K562 (cell line): ENCODE measurements at regions not wholly inside any gene's neighbourhood (a gene's known extent, or its start where the extent isn't known, plus 50 kb on each side); places are given as distances from the start of the nearest gene placed in this dataset.

Experiments used
- ATAC-seq: fragments of 200-7000 bp; cut with Tn5 transposase; 3 replicates; pipeline ENCODE4 v1.9.1; 2020; ENCODE audit warnings: moderate library complexity
- BruUV-seq: library from RNA; stranded (reverse); fragments of 400-500 nt; replicated peaks from 2 replicates; lab custom pipeline; 2021; lab: Mats Ljungman, UMichigan
- CTCF ChIA-PET: fragments of 300-600 bp; formaldehyde crosslinking; extraction: SDS; loops from one replicate; lab custom pipeline; 2021; ENCODE audit warnings: low intra/inter-chr PET ratio; lab: Yijun Ruan, JAX
- POLR2A ChIA-PET: fragments of 300-600, 350-650 bp; sonication (Branson Sonifier 250); formaldehyde crosslinking; extraction: SDS; loops from one replicate; lab custom pipeline; 2021; ENCODE audit warnings: antibody characterized with exemption, inconsistent platforms; lab: Yijun Ruan, JAX
- DNase-seq, 4 experiments: peaks; one replicate each; pipeline versions ENCODE4 v3.0.0 to v3.0.0-alpha.2; 2011 to 2018; ENCODE audit warnings: low spot score in 3 of 4, mixed read lengths in 3 of 4; ENCODE audit errors: extremely low read depth in 1 of 4
- FAIRE-seq: peaks from 2 replicates; lab custom pipeline; 2011; peaks lifted over from hg19 to GRCh38; lab: Jason Lieb, UNC
- H2AFZ ChIP-seq: 2 replicates; pipeline ENCODE4 v1.6.0; 2011; ENCODE audit warnings: low read depth, low read length, control low read depth, inconsistent platforms
- H3K27ac ChIP-seq: fragments of 200-600 bp; 3 replicates; pipeline ENCODE4 v1.8.0; 2011; ENCODE audit warnings: low read depth, mild to moderate bottlenecking, control low read depth, inconsistent platforms, low read length, moderate library complexity, mixed read lengths; ENCODE audit errors: extremely low read depth
- H3K27me3 ChIP-seq, 2 experiments: fragments of 300-600 bp in 1 of 2; 2 replicates in 1 of 2; 3 replicates in 1 of 2; pipeline versions ENCODE4 v1.6.0 to v1.8.0; 2011; ENCODE audit warnings: inconsistent platforms in 2 of 2, low read length in 2 of 2, mild to moderate bottlenecking in 1 of 2, mixed read lengths in 1 of 2, moderate library complexity in 1 of 2; ENCODE audit not compliant: control insufficient read depth in 2 of 2, insufficient read depth in 2 of 2
- H3K36me3 ChIP-seq: fragments of 300-600 bp; 3 replicates; pipeline ENCODE4 v1.8.0; 2011; ENCODE audit warnings: mild to moderate bottlenecking, low read length, inconsistent platforms; ENCODE audit not compliant: control insufficient read depth, insufficient read depth
- H3K4me1 ChIP-seq, 2 experiments: fragments of 200-600 bp in 1 of 2; replicated peaks in 1 of 2; 2 replicates in 1 of 2; 3 replicates in 1 of 2; pipeline versions ENCODE4 v1.5.1 to v1.8.0; 2011; ENCODE audit warnings: inconsistent platforms in 2 of 2, low read length in 2 of 2, mild to moderate bottlenecking in 1 of 2, mixed read lengths in 1 of 2, moderate library complexity in 1 of 2; ENCODE audit not compliant: control insufficient read depth in 2 of 2, insufficient read depth in 2 of 2
- H3K4me2 ChIP-seq: 2 replicates; pipeline ENCODE4 v1.6.1; 2011; ENCODE audit warnings: low read length, control low read depth, inconsistent platforms, mixed read lengths; ENCODE audit not compliant: insufficient read depth
- H3K4me3 ChIP-seq: fragments of 200-600 bp; sonication (generic), shearing (Covaris generic); 2 replicates; pipeline ENCODE4 v1.5.1; 2016; ENCODE audit warnings: control low read depth, inconsistent platforms
- H3K79me2 ChIP-seq: fragments of 200-600 bp; 3 replicates; pipeline ENCODE4 v1.8.0; 2011; ENCODE audit warnings: low read length, inconsistent platforms; ENCODE audit not compliant: control insufficient read depth, insufficient read depth
- H3K9ac ChIP-seq, 2 experiments: 2 replicates each; pipeline versions ENCODE4 v1.6.0 to v1.6.1; 2011; ENCODE audit warnings: low read depth in 2 of 2, low read length in 2 of 2, control low read depth in 1 of 2, inconsistent platforms in 1 of 2, mild to moderate bottlenecking in 1 of 2, mixed read lengths in 1 of 2; ENCODE audit not compliant: insufficient read depth in 1 of 2
- H3K9me1 ChIP-seq: one replicate; pipeline ENCODE4 v1.6.0; 2011; ENCODE audit warnings: inconsistent platforms, mild to moderate bottlenecking, low read length, moderate library complexity; ENCODE audit not compliant: control insufficient read depth, insufficient read depth
- H3K9me3 ChIP-seq: replicated peaks from 2 replicates; pipeline ENCODE4 v1.5.1; 2011; ENCODE audit warnings: low read depth, low read length, inconsistent platforms; ENCODE audit not compliant: control insufficient read depth, insufficient read depth
- H4K20me1 ChIP-seq: replicated peaks from 2 replicates; pipeline ENCODE4 v1.6.1; 2011; ENCODE audit warnings: low read length, inconsistent platforms, mixed read lengths; ENCODE audit not compliant: control insufficient read depth, insufficient read depth
- FOXA3 ChIP-seq, 2 experiments: fragments of 450-650 bp in 1 of 2; sonication (generic) in 1 of 2; formaldehyde crosslinking; IDR thresholded peaks in 1 of 2; conservative IDR thresholded peaks in 1 of 2; 2 replicates each; pipeline versions ENCODE4 v1.4.0 to v1.8.0; 2020 to 2022; ENCODE audit warnings: mild to moderate bottlenecking in 2 of 2, missing genetic modification reagents in 1 of 2
- HNRNPL ChIP-seq: fragments of 200-400 bp; formaldehyde crosslinking; IDR thresholded peaks from 2 replicates; pipeline ENCODE4 v1.6.1; 2017; ENCODE audit warnings: low read depth, mild to moderate bottlenecking, low read length
- HSF4 ChIP-seq: fragments of 250-450 bp; sonication (Bioruptor Pico); IDR thresholded peaks from 2 replicates; pipeline ENCODE4 v2.1.2; 2022; ENCODE audit warnings: mild to moderate bottlenecking, moderate library complexity, borderline replicate concordance
- MTA1 ChIP-seq: fragments of 450-650 bp; IDR thresholded peaks from 2 replicates; pipeline ENCODE4 v1.6.1; 2017; ENCODE audit warnings: borderline replicate concordance
- POLR2G ChIP-seq: fragments of 200-400 bp; formaldehyde crosslinking; IDR thresholded peaks from 2 replicates; pipeline ENCODE4 v1.6.1; 2017; ENCODE audit warnings: low read depth, mild to moderate bottlenecking, antibody characterized with exemption, low read length, moderate library complexity
- POLR2H ChIP-seq: IDR thresholded peaks from 2 replicates; pipeline ENCODE4 v1.6.1; 2016; ENCODE audit warnings: missing genetic modification characterization, low read depth, mild to moderate bottlenecking, control low read depth, missing compliant biosample characterization, moderate library complexity
- RERE ChIP-seq: sonication (generic); formaldehyde crosslinking; IDR thresholded peaks from 2 replicates; pipeline ENCODE4 v1.8.0; 2023; ENCODE audit warnings: missing genetic modification reagents, mild to moderate bottlenecking, borderline replicate concordance
- SETDB1 ChIP-seq: IDR thresholded peaks from one replicate; pipeline ENCODE4 v1.6.1; 2012; ENCODE audit warnings: low read length, control low read depth, inconsistent platforms
- SMARCB1 ChIP-seq: IDR thresholded peaks from 2 replicates; pipeline ENCODE4 v1.6.1; 2011; ENCODE audit warnings: improper control_type of control experiment, low read depth; ENCODE audit not compliant: insufficient read length
- TRIM28 ChIP-seq: fragments of 450-650 bp; IDR thresholded peaks from 2 replicates; pipeline ENCODE4 v1.6.1; 2017
- ZNF511 ChIP-seq: sonication (generic); formaldehyde crosslinking; IDR thresholded peaks from 2 replicates; pipeline ENCODE4 v1.8.0; 2022; ENCODE audit warnings: mild to moderate bottlenecking, missing genetic modification reagents
- ZNF551 ChIP-seq: fragments of 250-450 bp; sonication (Bioruptor Pico); IDR thresholded peaks from 2 replicates; pipeline ENCODE4 v1.5.0; 2021; ENCODE audit warnings: mild to moderate bottlenecking, moderate library complexity
- WGBS: fragments of 100-300 bp; shearing (Covaris generic); methylation state at CpG from one replicate; pipeline ENCODE4 v1.1.6; 2016; ENCODE audit warnings: low coverage, mixed read lengths; ENCODE audit not compliant: insufficient coverage; ENCODE audit errors: missing lambda C conversion rate; 5-methylcytosine and 5-hydroxymethylcytosine counted together
- in situ Hi-C: fragments of 300-500 bp; cut with MboI; formaldehyde crosslinking; loops from 4 replicates; pipeline ENCODE4 v1.15.0; 2018; ENCODE audit warnings: inconsistent platforms, mixed read lengths
- intact Hi-C: fragments of 100-400 bp; cut with micrococcal nuclease; formaldehyde crosslinking; loops from 2 replicates; pipeline ENCODE4 v1.14.2; 2022
- TF ChIP-seq, protein P1 (sequence below): sonication (generic); formaldehyde crosslinking; IDR thresholded peaks from 2 replicates; pipeline ENCODE4 v1.8.1; 2023; ENCODE audit warnings: mild to moderate bottlenecking, missing genetic modification reagents
- TF ChIP-seq, protein P2 (sequence below): fragments of 250-450 bp; sonication (Bioruptor Pico); IDR thresholded peaks from 2 replicates; pipeline ENCODE4 v1.4.0; 2020

- no peaks in the 10 kb centered on the region for H3K4me1 ChIP-seq
- FAIRE-seq (no peak), ATAC-seq (no peak), DNase-seq (no peak)
- intact Hi-C loops = no loop called here
- no peaks in the 10 kb centered on the region for H3K27me3 ChIP-seq
- no peak overlapping the region for H3K9ac ChIP-seq
- in situ Hi-C loops = no loop called here
- H3K9me3 ChIP-seq = no peaks in the 10 kb centered on the region
- no peaks in the 10 kb centered on the region for H3K9me1 ChIP-seq
- no peak overlapping the region for H3K27ac ChIP-seq
- H3K4me3 ChIP-seq = no peak overlapping the region
- H3K4me2 ChIP-seq = no peak overlapping the region
- H3K36me3 ChIP-seq = no peaks in the 10 kb centered on the region
- H4K20me1 ChIP-seq = no peaks in the 10 kb centered on the region
- no peaks in the 10 kb centered on the region for H3K79me2 ChIP-seq
- CTCF ChIA-PET = no interaction called here
- POLR2A ChIA-PET = interaction anchor here (0.5 kb wide), 1 partner anchor 12 kb away, joined by 3 read pairs; no protein-coding TSS in a partner anchor
- 0% methylated on average over 1 of the region's 2 CpGs for WGBS
- no TSS peak for BruUV-seq
- H2AFZ ChIP-seq = no peak overlapping the region
- TF ChIP-seq, protein P1, sequence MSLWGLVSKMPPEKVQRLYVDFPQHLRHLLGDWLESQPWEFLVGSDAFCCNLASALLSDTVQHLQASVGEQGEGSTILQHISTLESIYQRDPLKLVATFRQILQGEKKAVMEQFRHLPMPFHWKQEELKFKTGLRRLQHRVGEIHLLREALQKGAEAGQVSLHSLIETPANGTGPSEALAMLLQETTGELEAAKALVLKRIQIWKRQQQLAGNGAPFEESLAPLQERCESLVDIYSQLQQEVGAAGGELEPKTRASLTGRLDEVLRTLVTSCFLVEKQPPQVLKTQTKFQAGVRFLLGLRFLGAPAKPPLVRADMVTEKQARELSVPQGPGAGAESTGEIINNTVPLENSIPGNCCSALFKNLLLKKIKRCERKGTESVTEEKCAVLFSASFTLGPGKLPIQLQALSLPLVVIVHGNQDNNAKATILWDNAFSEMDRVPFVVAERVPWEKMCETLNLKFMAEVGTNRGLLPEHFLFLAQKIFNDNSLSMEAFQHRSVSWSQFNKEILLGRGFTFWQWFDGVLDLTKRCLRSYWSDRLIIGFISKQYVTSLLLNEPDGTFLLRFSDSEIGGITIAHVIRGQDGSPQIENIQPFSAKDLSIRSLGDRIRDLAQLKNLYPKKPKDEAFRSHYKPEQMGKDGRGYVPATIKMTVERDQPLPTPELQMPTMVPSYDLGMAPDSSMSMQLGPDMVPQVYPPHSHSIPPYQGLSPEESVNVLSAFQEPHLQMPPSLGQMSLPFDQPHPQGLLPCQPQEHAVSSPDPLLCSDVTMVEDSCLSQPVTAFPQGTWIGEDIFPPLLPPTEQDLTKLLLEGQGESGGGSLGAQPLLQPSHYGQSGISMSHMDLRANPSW (CRISPR knock-in tag) = no peak
- no peak for TF ChIP-seq HSF4 (CRISPR knock-in tag)
- no peak for TF ChIP-seq TRIM28
- no peak for TF ChIP-seq RERE
- TF ChIP-seq FOXA3 (CRISPR knock-in tag; conservative IDR thresholded peaks at IDR 0.05 in 1 of 2, IDR thresholded peaks at IDR 0.05 in 1 of 2) = no peak
- no peak for TF ChIP-seq ZNF551 (CRISPR knock-in tag)
- TF ChIP-seq ZNF511 (CRISPR knock-in tag) = no peak
- TF ChIP-seq SETDB1 = no peak
- no peak for TF ChIP-seq SMARCB1
- no peak for TF ChIP-seq POLR2H (tag)
- TF ChIP-seq, protein P2, sequence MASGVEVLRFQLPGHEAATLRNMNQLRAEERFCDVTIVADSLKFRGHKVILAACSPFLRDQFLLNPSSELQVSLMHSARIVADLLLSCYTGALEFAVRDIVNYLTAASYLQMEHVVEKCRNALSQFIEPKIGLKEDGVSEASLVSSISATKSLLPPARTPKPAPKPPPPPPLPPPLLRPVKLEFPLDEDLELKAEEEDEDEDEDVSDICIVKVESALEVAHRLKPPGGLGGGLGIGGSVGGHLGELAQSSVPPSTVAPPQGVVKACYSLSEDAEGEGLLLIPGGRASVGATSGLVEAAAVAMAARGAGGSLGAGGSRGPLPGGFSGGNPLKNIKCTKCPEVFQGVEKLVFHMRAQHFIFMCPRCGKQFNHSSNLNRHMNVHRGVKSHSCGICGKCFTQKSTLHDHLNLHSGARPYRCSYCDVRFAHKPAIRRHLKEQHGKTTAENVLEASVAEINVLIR = no peak
- no peak for TF ChIP-seq HNRNPL
- TF ChIP-seq POLR2G = no peak
- no peak for TF ChIP-seq MTA1
Measured at GRCh38 chr14:87097015-87097414, 896.0 kb downstream of the GALC start.
